Body of pancreas (tissue), 4 donors: ENCODE measurements at regions not wholly inside any gene's neighbourhood (a gene's known extent, or its start where the extent isn't known, plus 50 kb on each side); places are given as distances from the start of the nearest gene placed in this dataset.

ENCODE experiments used
- POLR2A ChIP-seq, 3 donors: fragments of 450-650 bp; IDR thresholded peaks; one replicate each; pipeline ENCODE4 v1.6.1; 2016; ENCODE audit warnings: antibody characterized with exemption in 3 of 3, mild to moderate bottlenecking in 2 of 3
- TF ChIP-seq, protein P1 (sequence below), 7 experiments: fragments of 450-650 bp in 4 of 7; fragments of 200-600 bp in 3 of 7; sonication (generic) in 3 of 7; IDR thresholded peaks; one replicate each; pipeline ENCODE4 v1.5.1; 2016 to 2019; ENCODE audit warnings: antibody characterized with exemption in 7 of 7

DNA sequence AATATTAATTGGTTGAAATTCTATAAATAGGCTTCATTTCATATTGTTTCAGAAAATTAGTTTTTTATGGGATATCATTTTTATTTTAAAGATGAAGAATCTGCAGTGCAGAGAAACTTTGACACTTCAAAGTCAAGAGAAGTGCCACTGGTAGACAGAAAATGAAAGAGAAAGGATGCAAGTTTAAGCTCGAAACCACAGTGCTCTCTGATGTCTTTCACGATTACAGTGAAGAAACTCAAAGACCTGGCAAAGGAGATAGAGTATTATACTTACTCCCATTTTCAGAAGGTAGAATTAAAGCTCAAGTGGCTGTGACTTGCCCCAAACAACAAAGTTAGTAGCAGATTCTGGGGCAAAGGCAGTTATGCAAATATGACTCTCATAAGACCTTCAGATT is 745.4 kb downstream of the TECRL start:
- TF ChIP-seq, protein P1, sequence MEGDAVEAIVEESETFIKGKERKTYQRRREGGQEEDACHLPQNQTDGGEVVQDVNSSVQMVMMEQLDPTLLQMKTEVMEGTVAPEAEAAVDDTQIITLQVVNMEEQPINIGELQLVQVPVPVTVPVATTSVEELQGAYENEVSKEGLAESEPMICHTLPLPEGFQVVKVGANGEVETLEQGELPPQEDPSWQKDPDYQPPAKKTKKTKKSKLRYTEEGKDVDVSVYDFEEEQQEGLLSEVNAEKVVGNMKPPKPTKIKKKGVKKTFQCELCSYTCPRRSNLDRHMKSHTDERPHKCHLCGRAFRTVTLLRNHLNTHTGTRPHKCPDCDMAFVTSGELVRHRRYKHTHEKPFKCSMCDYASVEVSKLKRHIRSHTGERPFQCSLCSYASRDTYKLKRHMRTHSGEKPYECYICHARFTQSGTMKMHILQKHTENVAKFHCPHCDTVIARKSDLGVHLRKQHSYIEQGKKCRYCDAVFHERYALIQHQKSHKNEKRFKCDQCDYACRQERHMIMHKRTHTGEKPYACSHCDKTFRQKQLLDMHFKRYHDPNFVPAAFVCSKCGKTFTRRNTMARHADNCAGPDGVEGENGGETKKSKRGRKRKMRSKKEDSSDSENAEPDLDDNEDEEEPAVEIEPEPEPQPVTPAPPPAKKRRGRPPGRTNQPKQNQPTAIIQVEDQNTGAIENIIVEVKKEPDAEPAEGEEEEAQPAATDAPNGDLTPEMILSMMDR (IDR thresholded peaks at IDR 0.05) = no peak
- TF ChIP-seq POLR2A (IDR thresholded peaks at IDR 0.05) = no peak
